Fibroblast of gingiva (primary cell): ENCODE measurements at regions not wholly inside any gene's neighbourhood (a gene's known extent, or its start where the extent isn't known, plus 50 kb on each side); places are given as distances from the start of the nearest gene placed in this dataset.
"Not testable (repeated sequence)": the region's sequence is repeated elsewhere in the genome, so short reads cannot be mapped to it uniquely, and the experiment has no call there.

ENCODE experiments used
- DNase-seq: peaks from one replicate; pipeline ENCODE4 v3.0.0-alpha.2; 2011; ENCODE audit warnings: low read depth

DNA sequence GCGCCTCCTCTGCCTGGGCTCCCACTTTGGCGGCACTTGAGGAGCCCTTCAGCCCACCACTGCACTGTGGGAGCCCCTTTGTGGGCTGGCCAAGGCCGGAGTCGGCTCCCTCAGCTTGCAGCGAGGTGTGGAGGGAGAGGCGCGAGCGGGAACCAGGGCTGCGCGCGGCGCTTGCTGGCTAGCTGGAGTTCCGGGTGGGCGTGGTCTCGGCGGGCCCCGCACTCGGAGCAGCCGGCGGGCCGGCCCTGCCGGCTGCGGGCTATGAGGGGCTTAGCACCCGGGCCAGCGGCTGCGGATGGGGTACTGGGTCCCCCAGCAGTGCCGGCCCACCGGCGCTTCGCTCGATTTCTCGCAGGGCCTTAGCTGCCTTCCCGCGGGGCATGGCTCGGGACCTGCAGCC is 344.5 kb downstream of the NYAP2 start:
- not testable (repeated sequence) for DNase-seq

DNA sequence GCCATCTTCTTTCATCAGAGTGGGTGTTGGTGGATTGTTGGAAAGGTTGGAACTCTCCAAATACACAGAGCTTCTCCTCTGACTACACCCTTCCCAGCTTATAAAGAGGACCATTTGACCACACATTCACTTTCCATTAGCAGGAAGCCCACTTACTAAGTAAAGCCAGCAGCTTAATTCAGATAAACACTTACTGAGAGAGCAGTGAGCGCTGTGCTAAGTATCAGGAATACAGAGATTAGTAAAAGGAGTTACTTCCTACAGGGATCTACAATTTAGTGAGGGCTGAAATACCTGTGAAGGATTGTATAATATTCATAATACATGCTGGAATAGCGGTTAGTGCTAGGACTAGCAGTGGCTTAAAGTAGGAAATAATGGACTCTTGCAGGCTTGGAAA is 343.0 kb downstream of the NYAP2 start:
- no peak for DNase-seq

DNA sequence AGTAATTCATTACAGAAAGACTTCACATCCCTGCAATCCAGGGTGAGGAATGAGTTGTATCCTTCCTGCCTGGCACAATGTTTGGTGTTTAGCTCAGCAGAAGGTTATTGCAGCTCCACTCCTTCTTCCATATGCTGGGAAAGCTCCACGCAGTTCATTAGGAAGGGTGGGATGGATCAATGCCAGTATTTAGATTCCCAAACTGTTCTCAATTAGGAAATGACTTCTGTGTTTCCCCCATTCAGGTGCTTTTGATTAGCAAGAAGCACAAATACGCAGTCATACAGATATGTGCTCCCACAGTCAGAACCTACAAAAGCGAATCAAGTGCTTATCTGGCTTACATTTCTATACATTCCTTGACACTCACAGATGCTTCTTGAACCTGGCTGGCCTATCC is 340.6 kb downstream of the NYAP2 start:
- DNase-seq, result peak; percentile 81

DNA sequence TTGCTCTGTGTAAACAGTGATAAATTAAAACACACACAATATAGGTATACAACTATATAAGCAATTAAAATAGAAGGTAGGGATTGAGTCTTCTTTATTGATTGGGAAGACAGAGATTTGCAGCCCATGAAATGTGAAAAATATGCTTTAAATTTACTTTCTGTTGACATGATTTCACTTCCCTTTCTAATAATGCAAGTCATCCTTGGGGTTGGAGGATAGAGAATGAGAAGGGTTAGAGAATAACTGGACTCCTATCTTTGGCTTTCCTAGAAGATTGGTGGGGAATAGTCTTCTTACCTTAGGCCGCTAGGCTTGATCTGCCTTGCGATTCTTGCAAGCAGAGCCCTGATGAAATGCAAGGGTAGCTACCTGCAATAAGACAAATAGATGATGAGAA is 339.8 kb downstream of the NYAP2 start:
- no peak for DNase-seq

DNA sequence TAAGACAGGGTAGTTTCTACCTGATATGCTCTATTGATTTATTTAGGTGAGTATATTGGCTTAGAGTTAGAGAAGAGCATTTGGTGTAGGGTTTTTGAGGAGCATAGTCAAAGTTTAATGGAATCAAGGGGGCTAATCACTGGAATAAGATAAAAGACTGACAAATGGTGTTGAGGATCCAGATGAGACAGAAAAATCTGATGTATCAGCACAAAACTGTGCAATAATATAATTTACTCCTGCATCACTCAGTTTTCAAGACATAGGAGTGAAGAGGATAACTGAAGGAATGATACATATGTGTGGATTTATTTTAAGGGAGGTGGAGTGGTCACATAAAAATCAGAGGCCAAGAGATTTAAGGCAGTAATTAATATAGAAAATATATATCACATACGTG is 339.2 kb downstream of the NYAP2 start:
- no peak for DNase-seq

DNA sequence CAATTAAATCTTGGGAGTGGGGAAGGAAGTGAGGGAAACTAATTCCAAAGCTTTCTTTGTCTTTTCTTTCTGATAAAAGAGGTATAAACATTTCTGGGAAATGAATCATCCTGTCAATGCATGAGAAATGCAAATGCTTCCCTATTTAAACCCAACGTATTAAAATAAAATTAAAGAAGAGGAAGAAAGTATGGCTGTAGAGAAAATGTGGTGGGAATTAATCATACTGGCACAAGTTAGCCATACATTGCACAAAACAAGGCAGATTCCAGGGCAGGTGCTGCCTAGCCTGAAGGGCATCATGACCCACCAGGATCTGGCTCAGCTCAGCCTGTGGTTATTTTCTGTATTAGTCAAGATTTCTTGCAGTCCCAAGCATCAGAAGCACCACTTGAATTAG is 338.0 kb downstream of the NYAP2 start:
- DNase-seq, result no peak

DNA sequence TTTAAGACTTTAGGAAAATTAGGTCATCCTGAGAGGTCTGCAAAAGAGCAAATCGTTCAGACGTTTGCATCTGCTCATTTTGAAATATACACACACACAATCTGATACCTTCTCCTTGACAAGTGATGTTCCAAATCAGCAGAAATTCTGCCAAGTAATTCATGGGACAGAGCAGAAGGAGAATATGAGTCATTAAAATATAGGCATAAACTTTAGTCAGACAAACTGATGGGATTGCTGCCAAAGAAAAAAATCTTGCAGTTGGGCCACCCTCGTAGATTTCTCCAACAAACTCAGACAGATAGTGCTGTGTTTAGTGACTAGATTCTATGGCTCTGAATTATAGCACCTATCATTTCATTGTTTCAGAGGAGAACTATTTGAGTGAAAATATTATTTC is 336.3 kb downstream of the NYAP2 start:
- DNase-seq, result peak; percentile 88

DNA sequence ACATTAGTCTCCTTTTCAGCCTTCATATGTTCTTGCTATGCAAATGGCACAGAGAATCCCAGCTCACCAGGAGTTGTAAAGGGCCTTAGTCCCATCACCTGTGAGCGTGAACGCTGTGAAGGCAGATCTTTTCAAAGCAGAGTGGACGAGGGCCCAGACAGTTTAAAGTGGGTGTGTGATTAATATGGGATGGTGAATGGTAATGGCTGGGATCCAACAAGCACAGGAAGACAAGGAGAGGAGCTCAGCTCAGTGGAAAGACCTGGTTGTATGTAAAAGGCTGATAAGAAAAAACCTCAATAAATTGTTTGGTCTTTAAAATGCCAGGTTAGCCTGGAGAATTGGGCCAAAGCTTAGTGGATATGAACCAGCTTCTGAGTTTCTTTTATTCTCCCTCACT is 326.2 kb downstream of the NYAP2 start:
- no peak for DNase-seq
